Mucosa of descending colon (tissue), 3 donors: ENCODE measurements at regions not wholly inside any gene's neighbourhood (a gene's known extent, or its start where the extent isn't known, plus 50 kb on each side); places are given as distances from the start of the nearest gene placed in this dataset.

Experiments
- ATAC-seq: fragments of 200-7000 bp; cut with Tn5 transposase; one replicate; pipeline ENCODE4 v1.9.1; 2020; ENCODE audit warnings: mild to moderate bottlenecking, moderate library complexity
- DNase-seq, 3 donors: peaks; one replicate each; pipeline ENCODE4 v3.0.0-alpha.2; 2020
- H3K36me3 ChIP-seq: fragments of 200-600 bp; one replicate; pipeline ENCODE4 v1.8.0; 2021; ENCODE audit warnings: low read depth, mild to moderate bottlenecking
- H3K4me1 ChIP-seq: fragments of 200-600 bp; one replicate; pipeline ENCODE4 v1.8.0; 2021; ENCODE audit warnings: low read depth, mild to moderate bottlenecking
- H3K4me3 ChIP-seq: fragments of 200-600 bp; one replicate; pipeline ENCODE4 v1.8.0; 2021; ENCODE audit warnings: mild to moderate bottlenecking
- H3K9me3 ChIP-seq: fragments of 200-600 bp; one replicate; pipeline ENCODE4 v1.8.0; 2021; ENCODE audit warnings: mild to moderate bottlenecking
- CTCF ChIP-seq: fragments of 200-600 bp; IDR thresholded peaks from one replicate; pipeline ENCODE4 v1.8.0; 2022; ENCODE audit warnings: antibody characterized with exemption, mild to moderate bottlenecking
- intact Hi-C, 2 donors: fragments of 100-400 bp; cut with DNase I in 1 of 2; cut with micrococcal nuclease in 1 of 2; formaldehyde crosslinking; loops; one replicate each; pipeline versions ENCODE4 v1.11.0 to v1.11.1; 2022; cut with DNase I, micrococcal nuclease
- donor health status: DM: no; HTN: no; CAD: no; lungs with moderate emphysema.
- donor health status: DM: no; HTN: no; CAD: no.
- donor health status: DM: no; HTN: yes; CAD: no.

DNA sequence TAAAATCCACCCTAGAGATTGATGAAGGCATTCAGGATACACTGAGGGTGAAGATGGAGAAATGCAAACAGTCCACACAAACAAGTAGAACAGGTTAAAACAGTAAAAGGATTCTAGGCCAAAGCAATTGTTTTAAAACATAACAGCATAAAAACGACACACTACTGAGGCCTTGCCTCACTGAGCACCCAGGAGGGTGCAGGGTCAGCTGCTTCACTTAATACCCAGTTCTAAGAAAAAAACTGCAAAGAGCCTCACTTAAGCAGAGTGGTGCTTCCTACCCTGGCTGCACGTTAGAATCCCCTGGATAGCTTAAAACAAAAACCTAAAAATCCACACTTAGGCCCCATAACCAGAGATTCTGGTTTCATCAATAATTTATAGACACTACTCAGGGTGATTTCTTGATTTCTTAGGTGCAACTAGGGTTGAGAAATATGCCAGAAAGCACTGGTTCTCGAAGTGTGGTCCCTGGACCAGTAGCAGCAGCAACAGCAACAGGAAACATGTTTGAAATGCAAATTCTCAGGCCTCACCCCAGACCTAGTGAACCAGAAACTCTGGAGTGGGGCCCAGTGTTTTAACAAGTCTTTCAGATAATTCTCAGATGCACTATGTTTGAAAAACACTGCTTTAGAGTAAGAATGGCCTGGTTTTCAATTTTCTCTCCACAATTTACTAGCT, 279.1 kb downstream of the ZEB2 start:
- H3K4me1 ChIP-seq = no peaks in the 10 kb centered on the region
- H3K36me3 ChIP-seq = no peaks in the 10 kb centered on the region
- intact Hi-C loops = no loop called here
- ATAC-seq (peak; percentile 69), DNase-seq (no peak)
- no peaks in the 10 kb centered on the region for H3K9me3 ChIP-seq
- no peak overlapping the region for H3K4me3 ChIP-seq
- TF ChIP-seq CTCF = no peak

- no peaks in the 10 kb centered on the region for H3K9me3 ChIP-seq
- ATAC-seq (no peak), DNase-seq (no peak)
- H3K4me1 ChIP-seq = no peaks in the 10 kb centered on the region
- no peak for TF ChIP-seq CTCF
- intact Hi-C loops = no loop called here
- H3K4me3 ChIP-seq = no peak overlapping the region
- no peaks in the 10 kb centered on the region for H3K36me3 ChIP-seq
Observed at GRCh38 chr2:144239726-144240125, 280.2 kb downstream of the ZEB2 start.

DNA sequence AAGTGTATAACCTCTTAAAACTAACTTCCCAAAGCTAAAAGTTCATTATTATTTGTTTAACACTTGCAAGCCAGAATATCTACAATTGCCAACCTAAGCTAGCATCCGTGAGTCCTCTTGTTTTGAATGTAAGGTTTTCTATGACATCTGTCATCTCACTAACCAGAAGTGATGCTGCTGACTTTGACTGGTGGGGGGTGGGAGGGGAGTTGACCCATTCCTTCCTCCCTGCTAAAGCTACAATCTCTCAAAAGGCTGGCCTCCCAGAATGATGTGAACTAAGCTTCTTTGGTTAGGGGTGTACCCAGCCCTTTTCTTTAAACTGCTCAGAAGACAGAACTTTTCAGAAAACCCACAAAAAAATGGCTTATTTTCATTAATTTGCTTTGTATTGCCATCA, 280.6 kb downstream of the ZEB2 start:
- DNase-seq (no peak), ATAC-seq (no peak)
- intact Hi-C loops = no loop called here
- H3K36me3 ChIP-seq = no peaks in the 10 kb centered on the region
- no peak overlapping the region for H3K4me3 ChIP-seq
- H3K4me1 ChIP-seq = no peaks in the 10 kb centered on the region
- TF ChIP-seq CTCF = no peak
- no peaks in the 10 kb centered on the region for H3K9me3 ChIP-seq

DNA sequence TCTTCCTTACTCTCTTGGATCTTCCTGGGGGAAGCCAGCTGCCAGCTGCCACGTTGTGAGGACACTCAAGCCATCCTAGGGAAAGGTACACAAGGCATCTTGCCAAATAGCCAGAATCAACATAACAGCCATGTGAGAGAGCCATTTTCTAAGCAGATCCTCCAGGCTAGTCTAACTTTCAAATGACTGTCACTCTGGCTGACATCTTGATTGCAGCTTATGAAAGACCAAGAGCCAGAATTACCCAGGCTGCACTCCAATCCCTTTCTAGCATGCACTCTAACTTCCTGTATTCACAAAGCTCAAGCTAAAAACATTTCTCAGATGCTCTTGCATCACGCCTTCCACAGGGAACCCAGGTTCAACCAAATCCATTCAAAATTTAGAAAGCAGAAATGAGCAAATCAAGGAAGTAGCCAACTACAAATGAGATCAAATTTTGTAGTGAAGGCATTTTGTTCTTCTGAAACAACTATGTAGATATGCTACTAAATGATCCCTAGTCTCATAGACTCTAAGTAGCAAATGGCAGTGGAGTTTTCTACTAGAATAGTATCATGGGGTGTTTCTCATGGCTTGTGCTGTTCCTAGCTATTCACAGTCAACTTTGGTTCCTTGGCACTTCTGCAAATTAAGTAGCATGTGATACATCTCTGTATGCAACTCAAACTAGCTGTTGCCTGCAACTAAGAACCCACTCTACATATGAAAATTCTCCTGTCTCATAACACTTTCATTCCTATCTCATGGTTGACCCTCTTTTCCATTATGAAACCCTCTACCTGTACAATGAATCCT, 281.9 kb downstream of the ZEB2 start:
- H3K4me3 ChIP-seq = no peak overlapping the region
- no peaks in the 10 kb centered on the region for H3K9me3 ChIP-seq
- DNase-seq (no peak), ATAC-seq (peak; percentile 38)
- no peaks in the 10 kb centered on the region for H3K36me3 ChIP-seq
- intact Hi-C loops = no loop called here
- H3K4me1 ChIP-seq = no peaks in the 10 kb centered on the region
- no peak for TF ChIP-seq CTCF

DNA sequence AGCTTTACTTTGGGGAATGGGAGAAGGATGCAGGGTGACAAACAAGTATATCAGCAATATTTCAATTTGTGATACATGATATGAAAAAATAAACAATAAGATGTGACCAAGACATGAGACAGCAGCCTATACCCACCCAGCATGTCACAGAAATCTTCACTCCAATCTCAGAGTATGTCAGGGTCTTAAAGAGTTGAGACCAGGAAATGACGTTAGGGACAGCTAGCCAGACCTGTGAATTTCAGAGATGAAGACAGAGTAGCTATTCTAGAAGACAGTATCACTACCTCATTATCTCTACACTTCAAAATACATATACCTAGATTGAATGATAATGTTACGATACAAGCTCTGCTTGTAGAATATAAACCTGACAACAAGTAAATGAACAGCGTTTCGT, 282.8 kb downstream of the ZEB2 start:
- Histone ChIP-seq H3K36me3 (no peaks in the 10 kb centered on the region), H3K9me3 (no peaks in the 10 kb centered on the region), H3K4me1 (no peaks in the 10 kb centered on the region), H3K4me3 (no peak overlapping the region)
- intact Hi-C loops = no loop called here
- no peak for TF ChIP-seq CTCF
- ATAC-seq (no peak), DNase-seq (no peak)
